WTC11 (cell line): ENCODE measurements at regions not wholly inside any gene's neighbourhood (a gene's known extent, or its start where the extent isn't known, plus 50 kb on each side); places are given as distances from the start of the nearest gene placed in this dataset.

Experiments used
- ATAC-seq: fragments of 200-7000 bp; cut with Tn5 transposase; 2 replicates; pipeline ENCODE4 v1.10.0; 2021; ENCODE audit warnings: mild to moderate bottlenecking, moderate library complexity
- CTCF ChIA-PET: fragments of 300-600 bp; sonication (Branson Sonifier 250); formaldehyde crosslinking; loops from one replicate; lab custom pipeline; 2021; ENCODE audit warnings: antibody characterized with exemption; lab: Charles Lee
- POLR2A ChIA-PET: fragments of 350-600 bp; sonication (Branson Sonifier 250); formaldehyde crosslinking; loops from one replicate; lab custom pipeline; 2021; ENCODE audit warnings: antibody characterized with exemption; lab: Charles Lee
- DNase-seq: peaks from one replicate; pipeline ENCODE4 v3.0.0; 2021; ENCODE audit warnings: low spot score
- H3K27ac Mint-ChIP-seq: 2 replicates; pipeline ENCODE4 v1.8.0; 2021; ENCODE audit warnings: mixed read lengths
- H3K27me3 Mint-ChIP-seq: 2 replicates; pipeline ENCODE4 v1.8.0; 2021; ENCODE audit warnings: low read depth, mild to moderate bottlenecking, moderate library complexity, mixed read lengths
- H3K36me3 Mint-ChIP-seq: 2 replicates; pipeline ENCODE4 v1.8.0; 2021; ENCODE audit warnings: mixed read lengths
- H3K4me1 Mint-ChIP-seq: 2 replicates; pipeline ENCODE4 v1.8.0; 2022; ENCODE audit warnings: mixed read lengths
- H3K4me3 Mint-ChIP-seq: 2 replicates; pipeline ENCODE4 v1.8.0; 2021; ENCODE audit warnings: mild to moderate bottlenecking, moderate library complexity, mixed read lengths
- H3K9me3 Mint-ChIP-seq: 2 replicates; pipeline ENCODE4 v1.8.0; 2021; ENCODE audit warnings: mixed read lengths
- CBFB ChIP-seq: sonication (generic); formaldehyde crosslinking; IDR thresholded peaks from 2 replicates; pipeline ENCODE4 v1.8.1; 2022; ENCODE audit warnings: mild to moderate bottlenecking, low read depth, missing genetic modification reagents
- ESRRA ChIP-seq: sonication (generic); formaldehyde crosslinking; IDR thresholded peaks from 2 replicates; pipeline ENCODE4 v1.8.1; 2022; ENCODE audit warnings: mild to moderate bottlenecking, missing genetic modification reagents, borderline replicate concordance
- GABPB1 ChIP-seq: sonication (generic); formaldehyde crosslinking; IDR thresholded peaks from 2 replicates; pipeline ENCODE4 v1.8.1; 2023; ENCODE audit warnings: mild to moderate bottlenecking, missing genetic modification reagents
- KAT7 ChIP-seq: sonication (generic); formaldehyde crosslinking; IDR thresholded peaks from 2 replicates; pipeline ENCODE4 v1.8.1; 2023; ENCODE audit warnings: missing genetic modification reagents, mild to moderate bottlenecking, borderline replicate concordance
- NFE2L1 ChIP-seq: sonication (generic); formaldehyde crosslinking; IDR thresholded peaks from 2 replicates; pipeline ENCODE4 v1.8.1; 2023; ENCODE audit warnings: missing genetic modification reagents
- NR2C2 ChIP-seq: sonication (generic); formaldehyde crosslinking; IDR thresholded peaks from 2 replicates; pipeline ENCODE4 v1.8.0; 2022; ENCODE audit warnings: mild to moderate bottlenecking, missing genetic modification reagents
- NR3C1 ChIP-seq: sonication (generic); formaldehyde crosslinking; conservative IDR thresholded peaks from 2 replicates; pipeline ENCODE4 v1.8.1; 2023; ENCODE audit warnings: low read depth, mild to moderate bottlenecking, missing genetic modification reagents
- RELA ChIP-seq: sonication (generic); formaldehyde crosslinking; IDR thresholded peaks from 2 replicates; pipeline ENCODE4 v1.8.1; 2022; ENCODE audit warnings: missing genetic modification reagents, mild to moderate bottlenecking, borderline replicate concordance
- SMAD4 ChIP-seq: sonication (generic); formaldehyde crosslinking; IDR thresholded peaks from 2 replicates; pipeline ENCODE4 v1.8.0; 2022; ENCODE audit warnings: mild to moderate bottlenecking, missing genetic modification reagents
- SOX15 ChIP-seq: fragments of 250-450 bp; sonication (Bioruptor Pico); IDR thresholded peaks from 2 replicates; pipeline ENCODE4 v1.9.0; 2021; ENCODE audit warnings: mild to moderate bottlenecking
- TP53 ChIP-seq: sonication (generic); formaldehyde crosslinking; IDR thresholded peaks from 2 replicates; pipeline ENCODE4 v1.8.1; 2023; ENCODE audit warnings: mild to moderate bottlenecking, missing genetic modification reagents
- ZBTB21 ChIP-seq: sonication (generic); formaldehyde crosslinking; IDR thresholded peaks from 2 replicates; pipeline ENCODE4 v1.8.1; 2023; ENCODE audit warnings: mild to moderate bottlenecking, missing genetic modification reagents, borderline replicate concordance
- ZNF317 ChIP-seq: sonication (generic); formaldehyde crosslinking; IDR thresholded peaks from 2 replicates; pipeline ENCODE4 v1.8.1; 2023; ENCODE audit warnings: low read depth, mild to moderate bottlenecking, moderate library complexity, missing genetic modification reagents, borderline replicate concordance
- TF ChIP-seq, protein P1 (sequence below): sonication (generic); formaldehyde crosslinking; IDR thresholded peaks from 2 replicates; pipeline ENCODE4 v1.8.1; 2023; ENCODE audit warnings: mild to moderate bottlenecking, missing genetic modification reagents, borderline replicate concordance
- TF ChIP-seq, protein P2 (sequence below): sonication (generic); formaldehyde crosslinking; conservative IDR thresholded peaks from 2 replicates; pipeline ENCODE4 v1.8.1; 2022; ENCODE audit warnings: mild to moderate bottlenecking, missing genetic modification reagents
- TF ChIP-seq, protein P3 (sequence below): sonication (generic); formaldehyde crosslinking; conservative IDR thresholded peaks from 2 replicates; pipeline ENCODE4 v1.8.1; 2023; ENCODE audit warnings: mild to moderate bottlenecking, low read depth, missing genetic modification reagents, moderate library complexity
- TF ChIP-seq, protein P4 (sequence below): sonication (generic); formaldehyde crosslinking; IDR thresholded peaks from 2 replicates; pipeline ENCODE4 v1.8.0; 2023; ENCODE audit warnings: missing genetic modification reagents, mild to moderate bottlenecking, borderline replicate concordance

DNA sequence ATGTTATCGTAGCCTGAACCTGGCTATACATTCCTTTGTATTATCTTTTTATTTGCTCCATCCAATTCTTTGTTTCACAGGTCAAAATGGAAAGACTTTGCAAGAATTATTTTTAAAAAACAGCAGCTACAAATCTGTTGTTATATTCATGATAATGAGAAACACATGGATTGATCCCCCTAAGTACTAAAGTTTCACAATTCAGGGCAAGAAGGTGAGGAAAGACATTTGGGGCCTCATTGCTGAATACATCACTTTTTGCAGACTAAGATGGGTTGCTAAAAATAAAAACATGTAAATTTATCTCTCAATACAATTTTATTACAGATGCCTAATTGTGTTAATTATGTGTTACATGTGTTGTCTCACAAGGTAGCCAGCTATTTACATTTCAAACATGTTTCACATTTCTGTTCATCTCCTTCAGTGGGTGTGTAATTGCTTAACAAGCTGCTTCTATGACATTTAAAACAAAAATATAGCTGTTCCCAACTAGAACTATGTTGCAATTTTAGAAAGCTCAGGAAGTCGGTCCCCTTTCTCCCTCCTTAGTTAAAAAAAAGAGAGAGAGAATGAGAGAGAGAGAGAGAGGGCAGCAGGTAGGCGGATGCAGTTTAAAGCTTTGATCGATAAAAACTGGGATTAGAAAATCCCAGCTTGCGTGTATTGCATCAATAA lies 606.3 kb upstream of the FZD8 start (continued):
- TF ChIP-seq CBFB (CRISPR knock-in tag) (no peak), SMAD4 (CRISPR knock-in tag) (no peak), NR3C1 (CRISPR knock-in tag) (no peak), SOX15 (CRISPR knock-in tag) (no peak), TP53 (CRISPR knock-in tag) (no peak), ZNF317 (CRISPR knock-in tag) (no peak), GABPB1 (CRISPR knock-in tag) (no peak), NR2C2 (CRISPR knock-in tag) (no peak), ESRRA (CRISPR knock-in tag) (no peak), KAT7 (CRISPR knock-in tag) (no peak), ZBTB21 (CRISPR knock-in tag) (no peak)
- TF ChIP-seq, protein P1, sequence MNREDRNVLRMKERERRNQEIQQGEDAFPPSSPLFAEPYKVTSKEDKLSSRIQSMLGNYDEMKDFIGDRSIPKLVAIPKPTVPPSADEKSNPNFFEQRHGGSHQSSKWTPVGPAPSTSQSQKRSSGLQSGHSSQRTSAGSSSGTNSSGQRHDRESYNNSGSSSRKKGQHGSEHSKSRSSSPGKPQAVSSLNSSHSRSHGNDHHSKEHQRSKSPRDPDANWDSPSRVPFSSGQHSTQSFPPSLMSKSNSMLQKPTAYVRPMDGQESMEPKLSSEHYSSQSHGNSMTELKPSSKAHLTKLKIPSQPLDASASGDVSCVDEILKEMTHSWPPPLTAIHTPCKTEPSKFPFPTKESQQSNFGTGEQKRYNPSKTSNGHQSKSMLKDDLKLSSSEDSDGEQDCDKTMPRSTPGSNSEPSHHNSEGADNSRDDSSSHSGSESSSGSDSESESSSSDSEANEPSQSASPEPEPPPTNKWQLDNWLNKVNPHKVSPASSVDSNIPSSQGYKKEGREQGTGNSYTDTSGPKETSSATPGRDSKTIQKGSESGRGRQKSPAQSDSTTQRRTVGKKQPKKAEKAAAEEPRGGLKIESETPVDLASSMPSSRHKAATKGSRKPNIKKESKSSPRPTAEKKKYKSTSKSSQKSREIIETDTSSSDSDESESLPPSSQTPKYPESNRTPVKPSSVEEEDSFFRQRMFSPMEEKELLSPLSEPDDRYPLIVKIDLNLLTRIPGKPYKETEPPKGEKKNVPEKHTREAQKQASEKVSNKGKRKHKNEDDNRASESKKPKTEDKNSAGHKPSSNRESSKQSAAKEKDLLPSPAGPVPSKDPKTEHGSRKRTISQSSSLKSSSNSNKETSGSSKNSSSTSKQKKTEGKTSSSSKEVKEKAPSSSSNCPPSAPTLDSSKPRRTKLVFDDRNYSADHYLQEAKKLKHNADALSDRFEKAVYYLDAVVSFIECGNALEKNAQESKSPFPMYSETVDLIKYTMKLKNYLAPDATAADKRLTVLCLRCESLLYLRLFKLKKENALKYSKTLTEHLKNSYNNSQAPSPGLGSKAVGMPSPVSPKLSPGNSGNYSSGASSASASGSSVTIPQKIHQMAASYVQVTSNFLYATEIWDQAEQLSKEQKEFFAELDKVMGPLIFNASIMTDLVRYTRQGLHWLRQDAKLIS (CRISPR knock-in tag): no peak
- TF ChIP-seq, protein P2, sequence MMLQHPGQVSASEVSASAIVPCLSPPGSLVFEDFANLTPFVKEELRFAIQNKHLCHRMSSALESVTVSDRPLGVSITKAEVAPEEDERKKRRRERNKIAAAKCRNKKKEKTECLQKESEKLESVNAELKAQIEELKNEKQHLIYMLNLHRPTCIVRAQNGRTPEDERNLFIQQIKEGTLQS (CRISPR knock-in tag): no peak
- TF ChIP-seq, protein P3, sequence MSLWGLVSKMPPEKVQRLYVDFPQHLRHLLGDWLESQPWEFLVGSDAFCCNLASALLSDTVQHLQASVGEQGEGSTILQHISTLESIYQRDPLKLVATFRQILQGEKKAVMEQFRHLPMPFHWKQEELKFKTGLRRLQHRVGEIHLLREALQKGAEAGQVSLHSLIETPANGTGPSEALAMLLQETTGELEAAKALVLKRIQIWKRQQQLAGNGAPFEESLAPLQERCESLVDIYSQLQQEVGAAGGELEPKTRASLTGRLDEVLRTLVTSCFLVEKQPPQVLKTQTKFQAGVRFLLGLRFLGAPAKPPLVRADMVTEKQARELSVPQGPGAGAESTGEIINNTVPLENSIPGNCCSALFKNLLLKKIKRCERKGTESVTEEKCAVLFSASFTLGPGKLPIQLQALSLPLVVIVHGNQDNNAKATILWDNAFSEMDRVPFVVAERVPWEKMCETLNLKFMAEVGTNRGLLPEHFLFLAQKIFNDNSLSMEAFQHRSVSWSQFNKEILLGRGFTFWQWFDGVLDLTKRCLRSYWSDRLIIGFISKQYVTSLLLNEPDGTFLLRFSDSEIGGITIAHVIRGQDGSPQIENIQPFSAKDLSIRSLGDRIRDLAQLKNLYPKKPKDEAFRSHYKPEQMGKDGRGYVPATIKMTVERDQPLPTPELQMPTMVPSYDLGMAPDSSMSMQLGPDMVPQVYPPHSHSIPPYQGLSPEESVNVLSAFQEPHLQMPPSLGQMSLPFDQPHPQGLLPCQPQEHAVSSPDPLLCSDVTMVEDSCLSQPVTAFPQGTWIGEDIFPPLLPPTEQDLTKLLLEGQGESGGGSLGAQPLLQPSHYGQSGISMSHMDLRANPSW (CRISPR knock-in tag): no peak

DNA sequence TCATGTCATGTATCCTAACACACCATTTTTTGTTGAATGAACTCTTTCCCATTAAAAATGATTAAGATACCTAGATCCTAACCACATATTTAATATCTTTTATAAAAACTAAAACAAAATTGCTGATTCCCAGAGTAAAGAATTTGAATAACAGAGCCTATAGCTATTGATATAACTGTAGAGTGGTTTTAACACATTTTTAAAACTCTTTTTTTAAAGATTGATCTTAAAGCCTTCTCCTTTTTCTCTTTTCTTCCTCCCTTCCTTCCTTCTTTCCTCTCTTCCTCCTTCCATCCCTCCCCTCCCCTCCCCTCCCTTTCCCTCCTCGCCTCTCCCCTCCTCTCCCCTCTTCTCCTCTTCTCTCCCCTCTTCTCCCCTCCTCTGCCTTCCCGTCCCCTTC lies 605.4 kb upstream of the FZD8 start:
- TF ChIP-seq RELA (CRISPR knock-in tag): no peak
- TF ChIP-seq, protein P4, sequence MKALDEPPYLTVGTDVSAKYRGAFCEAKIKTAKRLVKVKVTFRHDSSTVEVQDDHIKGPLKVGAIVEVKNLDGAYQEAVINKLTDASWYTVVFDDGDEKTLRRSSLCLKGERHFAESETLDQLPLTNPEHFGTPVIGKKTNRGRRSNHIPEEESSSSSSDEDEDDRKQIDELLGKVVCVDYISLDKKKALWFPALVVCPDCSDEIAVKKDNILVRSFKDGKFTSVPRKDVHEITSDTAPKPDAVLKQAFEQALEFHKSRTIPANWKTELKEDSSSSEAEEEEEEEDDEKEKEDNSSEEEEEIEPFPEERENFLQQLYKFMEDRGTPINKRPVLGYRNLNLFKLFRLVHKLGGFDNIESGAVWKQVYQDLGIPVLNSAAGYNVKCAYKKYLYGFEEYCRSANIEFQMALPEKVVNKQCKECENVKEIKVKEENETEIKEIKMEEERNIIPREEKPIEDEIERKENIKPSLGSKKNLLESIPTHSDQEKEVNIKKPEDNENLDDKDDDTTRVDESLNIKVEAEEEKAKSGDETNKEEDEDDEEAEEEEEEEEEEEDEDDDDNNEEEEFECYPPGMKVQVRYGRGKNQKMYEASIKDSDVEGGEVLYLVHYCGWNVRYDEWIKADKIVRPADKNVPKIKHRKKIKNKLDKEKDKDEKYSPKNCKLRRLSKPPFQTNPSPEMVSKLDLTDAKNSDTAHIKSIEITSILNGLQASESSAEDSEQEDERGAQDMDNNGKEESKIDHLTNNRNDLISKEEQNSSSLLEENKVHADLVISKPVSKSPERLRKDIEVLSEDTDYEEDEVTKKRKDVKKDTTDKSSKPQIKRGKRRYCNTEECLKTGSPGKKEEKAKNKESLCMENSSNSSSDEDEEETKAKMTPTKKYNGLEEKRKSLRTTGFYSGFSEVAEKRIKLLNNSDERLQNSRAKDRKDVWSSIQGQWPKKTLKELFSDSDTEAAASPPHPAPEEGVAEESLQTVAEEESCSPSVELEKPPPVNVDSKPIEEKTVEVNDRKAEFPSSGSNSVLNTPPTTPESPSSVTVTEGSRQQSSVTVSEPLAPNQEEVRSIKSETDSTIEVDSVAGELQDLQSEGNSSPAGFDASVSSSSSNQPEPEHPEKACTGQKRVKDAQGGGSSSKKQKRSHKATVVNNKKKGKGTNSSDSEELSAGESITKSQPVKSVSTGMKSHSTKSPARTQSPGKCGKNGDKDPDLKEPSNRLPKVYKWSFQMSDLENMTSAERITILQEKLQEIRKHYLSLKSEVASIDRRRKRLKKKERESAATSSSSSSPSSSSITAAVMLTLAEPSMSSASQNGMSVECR (CRISPR knock-in tag): no peak
- TF ChIP-seq NFE2L1 (CRISPR knock-in tag): no peak
- no peak for TF ChIP-seq SMAD4 (CRISPR knock-in tag)
- no peaks in the 10 kb centered on the region for H3K4me1 Mint-ChIP-seq
- POLR2A ChIA-PET: interaction anchor here (0.7 kb wide), 1 partner anchor 144 kb away, joined by 7 read pairs; no protein-coding TSS in a partner anchor
- H3K36me3 Mint-ChIP-seq: no peaks in the 10 kb centered on the region
- no peak for ATAC-seq
- H3K27me3 Mint-ChIP-seq: no peaks in the 10 kb centered on the region
- peaks cover 13% of the 10 kb centered on the region for H3K9me3 Mint-ChIP-seq
- CTCF ChIA-PET: no interaction called here
- no peak for DNase-seq
- H3K4me3 Mint-ChIP-seq: no peak overlapping the region
- H3K27ac Mint-ChIP-seq: no peak overlapping the region
